ENCODE measurements at regions not wholly inside any gene's neighbourhood (a gene's known extent, or its start where the extent isn't known, plus 50 kb on each side); places are given as distances from the start of the nearest gene placed in this dataset.

DNA sequence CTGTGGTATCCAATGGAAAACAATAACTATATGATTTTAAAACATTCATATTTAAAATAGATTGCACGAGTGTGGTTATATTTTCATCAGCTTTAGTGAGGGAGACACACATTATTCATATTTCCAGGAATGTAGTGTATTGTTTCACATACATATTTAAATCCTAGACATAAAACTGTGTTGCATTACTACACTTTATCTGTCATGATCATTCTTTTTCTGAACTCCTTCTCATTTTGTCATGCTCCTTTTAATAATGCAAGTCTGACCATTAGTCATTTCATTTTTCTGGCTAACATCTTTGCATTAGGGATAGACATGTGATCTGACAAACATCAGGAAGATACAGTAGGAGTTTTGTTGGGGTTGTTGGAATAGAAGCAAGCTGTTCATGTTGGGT, 1382.7 kb downstream of the PCDH7 start:
- H3K36me3 ChIP-seq (replicated peaks in 1 of 2; ENCODE audit: control insufficient read depth in 1 of 2, insufficient read depth in 2 of 2, low read length in 2 of 2), result no peaks in the 10 kb centered on the region
- H3K9me3 ChIP-seq (replicated peaks in 1 of 2; ENCODE audit: control insufficient read depth in 1 of 2, insufficient read depth in 1 of 2, low read length in 2 of 2), result no peaks in the 10 kb centered on the region
- Mint-ChIP-seq H3K9me3 (peaks cover 0 to 2% (median under 1%) of the 10 kb centered on the region in 7 donors), H3K36me3 (no peaks in the 10 kb centered on the region), H3K27ac (no peak overlapping the region), H3K4me3 (no peak overlapping the region), H3K4me1 (no peaks in the 10 kb centered on the region), H3K27me3 (ENCODE audit: low read depth in 3 of 3) (peaks cover 0 to 2% (median 0%) of the 10 kb centered on the region in 3 donors)
- intact Hi-C loops (cut with micrococcal nuclease), result no loop called here
- H4K20me1 ChIP-seq (ENCODE audit: insufficient read depth, low read length), result no peaks in the 10 kb centered on the region
- WGBS (ENCODE audit: insufficient coverage), result no CpG with 5 or more reads among the region's 1 CpG
- no peaks in the 10 kb centered on the region for H3K27me3 ChIP-seq (ENCODE audit: control insufficient read depth in 2 of 2, insufficient read depth in 2 of 2, low read length in 2 of 2)
- no peak overlapping the region for H2AFZ ChIP-seq (ENCODE audit: insufficient read depth, low read depth, low read length, poor library complexity, severe bottlenecking)
- no peaks in the 10 kb centered on the region for H3K4me1 ChIP-seq (ENCODE audit: control insufficient read depth in 1 of 2, insufficient read depth in 2 of 2, low read length in 2 of 2)
- TF ChIP-seq, protein P1, sequence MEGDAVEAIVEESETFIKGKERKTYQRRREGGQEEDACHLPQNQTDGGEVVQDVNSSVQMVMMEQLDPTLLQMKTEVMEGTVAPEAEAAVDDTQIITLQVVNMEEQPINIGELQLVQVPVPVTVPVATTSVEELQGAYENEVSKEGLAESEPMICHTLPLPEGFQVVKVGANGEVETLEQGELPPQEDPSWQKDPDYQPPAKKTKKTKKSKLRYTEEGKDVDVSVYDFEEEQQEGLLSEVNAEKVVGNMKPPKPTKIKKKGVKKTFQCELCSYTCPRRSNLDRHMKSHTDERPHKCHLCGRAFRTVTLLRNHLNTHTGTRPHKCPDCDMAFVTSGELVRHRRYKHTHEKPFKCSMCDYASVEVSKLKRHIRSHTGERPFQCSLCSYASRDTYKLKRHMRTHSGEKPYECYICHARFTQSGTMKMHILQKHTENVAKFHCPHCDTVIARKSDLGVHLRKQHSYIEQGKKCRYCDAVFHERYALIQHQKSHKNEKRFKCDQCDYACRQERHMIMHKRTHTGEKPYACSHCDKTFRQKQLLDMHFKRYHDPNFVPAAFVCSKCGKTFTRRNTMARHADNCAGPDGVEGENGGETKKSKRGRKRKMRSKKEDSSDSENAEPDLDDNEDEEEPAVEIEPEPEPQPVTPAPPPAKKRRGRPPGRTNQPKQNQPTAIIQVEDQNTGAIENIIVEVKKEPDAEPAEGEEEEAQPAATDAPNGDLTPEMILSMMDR (IDR thresholded peaks at IDR 0.05), result no peak
- H3K4me3 ChIP-seq (replicated peaks in 1 of 3; ENCODE audit: low read depth in 2 of 3, low read length in 3 of 3), result no peak overlapping the region
- no peak overlapping the region for H3K27ac ChIP-seq (ENCODE audit: low read depth in 1 of 2, low read length in 2 of 2)
- H3K79me2 ChIP-seq (ENCODE audit: insufficient read depth, low read length), result no peaks in the 10 kb centered on the region
- no peak overlapping the region for H3K4me2 ChIP-seq (replicated peaks; ENCODE audit: extremely low read depth, low read length, poor library complexity, severe bottlenecking)
- no peak overlapping the region for H3K9ac ChIP-seq (ENCODE audit: insufficient read depth, low read length, poor library complexity, severe bottlenecking)
- DNase-seq, result no peak

DNA sequence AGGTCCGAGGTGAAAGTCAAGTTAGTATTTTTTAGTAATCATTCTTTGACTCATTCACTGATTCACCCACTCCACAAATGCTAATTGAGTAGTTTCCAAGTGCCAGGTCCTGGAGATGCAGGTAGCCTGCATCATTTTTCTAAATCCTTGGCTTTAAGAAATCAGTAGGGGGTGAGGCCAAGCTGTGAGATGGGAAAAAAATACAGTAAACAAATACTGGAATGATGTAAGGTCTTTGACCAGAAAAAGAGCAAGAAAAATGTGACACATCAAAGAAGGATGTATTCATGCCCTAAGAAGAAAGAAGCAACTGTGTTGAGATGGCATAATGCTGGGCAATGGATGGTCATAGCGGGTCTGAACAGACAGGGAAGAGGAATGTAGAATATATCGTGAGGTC, 1386.6 kb downstream of the PCDH7 start:
- Histone ChIP-seq H3K27ac (ENCODE audit: low read depth in 1 of 2, low read length in 2 of 2) (no peak overlapping the region), H3K27me3 (ENCODE audit: control insufficient read depth in 2 of 2, insufficient read depth in 2 of 2, low read length in 2 of 2) (no peaks in the 10 kb centered on the region), H3K79me2 (ENCODE audit: insufficient read depth, low read length) (no peaks in the 10 kb centered on the region), H3K4me3 (replicated peaks in 1 of 3; ENCODE audit: low read depth in 2 of 3, low read length in 3 of 3) (no peak overlapping the region), H3K4me1 (ENCODE audit: control insufficient read depth in 1 of 2, insufficient read depth in 2 of 2, low read length in 2 of 2) (no peaks in the 10 kb centered on the region), H3K9me3 (replicated peaks in 1 of 2; ENCODE audit: control insufficient read depth in 1 of 2, insufficient read depth in 1 of 2, low read length in 2 of 2) (no peaks in the 10 kb centered on the region), H3K36me3 (replicated peaks in 1 of 2; ENCODE audit: control insufficient read depth in 1 of 2, insufficient read depth in 2 of 2, low read length in 2 of 2) (no peaks in the 10 kb centered on the region), H3K9ac (ENCODE audit: insufficient read depth, low read length, poor library complexity, severe bottlenecking) (no peak overlapping the region), H3K4me2 (replicated peaks; ENCODE audit: extremely low read depth, low read length, poor library complexity, severe bottlenecking) (no peak overlapping the region), H2AFZ (ENCODE audit: insufficient read depth, low read depth, low read length, poor library complexity, severe bottlenecking) (no peak overlapping the region), H4K20me1 (ENCODE audit: insufficient read depth, low read length) (no peaks in the 10 kb centered on the region)
- Mint-ChIP-seq H3K36me3 (no peaks in the 10 kb centered on the region), H3K9me3 (peaks cover 0 to 3% (median 1%) of the 10 kb centered on the region in 7 donors), H3K27ac (no peak overlapping the region), H3K4me1 (no peaks in the 10 kb centered on the region), H3K4me3 (no peak overlapping the region), H3K27me3 (ENCODE audit: low read depth in 3 of 3) (peaks cover 0 to 2% (median 0%) of the 10 kb centered on the region in 3 donors)
- intact Hi-C loops (cut with micrococcal nuclease), result no loop called here
- TF ChIP-seq, protein P1 (IDR thresholded peaks at IDR 0.05), result no peak
- no peak for DNase-seq
- no CpG with 5 or more reads among the region's 3 CpGs for WGBS (ENCODE audit: insufficient coverage)
